SK-N-SH treated with all-trans-retinoic acid at 6 μM for 48 hours (cell line): ENCODE measurements at regions not wholly inside any gene's neighbourhood (a gene's known extent, or its start where the extent isn't known, plus 50 kb on each side); places are given as distances from the start of the nearest gene placed in this dataset.

Experiments used
- ATAC-seq: fragments of 200-7000 bp; cut with Tn5 transposase; 3 replicates; pipeline ENCODE4 v1.9.1; 2020; ENCODE audit warnings: mild to moderate bottlenecking, moderate library complexity
- ARNTL ChIP-seq: fragments of 450-650 bp; formaldehyde crosslinking; IDR thresholded peaks from 2 replicates; pipeline ENCODE4 v1.5.0; 2020; ENCODE audit warnings: low read depth, mild to moderate bottlenecking, moderate library complexity, borderline replicate concordance
- BACH2 ChIP-seq: fragments of 250-450 bp; sonication (Bioruptor Pico); IDR thresholded peaks from 2 replicates; pipeline ENCODE4 v1.9.0; 2021; ENCODE audit warnings: mild to moderate bottlenecking, borderline replicate concordance
- CREB5 ChIP-seq: fragments of 250-450 bp; sonication (Bioruptor Pico); IDR thresholded peaks from 2 replicates; pipeline ENCODE4 v1.5.1; 2020; ENCODE audit warnings: low read depth, mild to moderate bottlenecking, moderate library complexity
- CSDC2 ChIP-seq: fragments of 250-450 bp; sonication (Bioruptor Pico); IDR thresholded peaks from 2 replicates; pipeline ENCODE4 v1.5.0; 2020; ENCODE audit warnings: mild to moderate bottlenecking, moderate library complexity
- CSRNP3 ChIP-seq: fragments of 250-450 bp; sonication (Bioruptor Pico); IDR thresholded peaks from 2 replicates; pipeline ENCODE4 v1.5.1; 2021; ENCODE audit warnings: mild to moderate bottlenecking, moderate library complexity
- ESRRG ChIP-seq: fragments of 250-450 bp; sonication (Bioruptor Pico); IDR thresholded peaks from 2 replicates; pipeline ENCODE4 v1.6.1; 2021; ENCODE audit warnings: mild to moderate bottlenecking
- GLIS3 ChIP-seq: fragments of 250-450 bp; sonication (Bioruptor Pico); IDR thresholded peaks from 2 replicates; pipeline ENCODE4 v1.5.0; 2020; ENCODE audit warnings: mild to moderate bottlenecking, moderate library complexity
- ISL1 ChIP-seq: fragments of 250-450 bp; sonication (Bioruptor Pico); IDR thresholded peaks from 2 replicates; pipeline ENCODE4 v2.1.2; 2022; ENCODE audit warnings: mild to moderate bottlenecking, moderate library complexity
- OSR1 ChIP-seq: fragments of 250-450 bp; sonication (Bioruptor Pico); IDR thresholded peaks from 2 replicates; pipeline ENCODE4 v1.8.0; 2022; ENCODE audit warnings: moderate library complexity, mild to moderate bottlenecking, inconsistent platforms
- PATZ1 ChIP-seq: fragments of 250-450 bp; sonication (Bioruptor Pico); IDR thresholded peaks from 2 replicates; pipeline ENCODE4 v1.8.0; 2020; ENCODE audit warnings: mild to moderate bottlenecking, moderate library complexity, borderline replicate concordance
- POU6F1 ChIP-seq: fragments of 250-450 bp; sonication (Bioruptor Pico); IDR thresholded peaks from 2 replicates; pipeline ENCODE4 v1.8.0; 2021; ENCODE audit warnings: low read depth, mild to moderate bottlenecking, moderate library complexity, borderline replicate concordance
- SNAI2 ChIP-seq: fragments of 250-450 bp; sonication (Bioruptor Pico); IDR thresholded peaks from 2 replicates; pipeline ENCODE4 v1.5.0; 2020; ENCODE audit warnings: mild to moderate bottlenecking, moderate library complexity
- TCF4 ChIP-seq: fragments of 250-450 bp; sonication (Bioruptor Pico); IDR thresholded peaks from 2 replicates; pipeline ENCODE4 v1.8.0; 2021; ENCODE audit warnings: mild to moderate bottlenecking, moderate library complexity, borderline replicate concordance
- TOX ChIP-seq: fragments of 250-450 bp; sonication (Bioruptor Pico); IDR thresholded peaks from 2 replicates; pipeline ENCODE4 v1.8.0; 2021; ENCODE audit warnings: mild to moderate bottlenecking, moderate library complexity, borderline replicate concordance
- TSHZ2 ChIP-seq: fragments of 250-450 bp; sonication (Bioruptor Pico); IDR thresholded peaks from 2 replicates; pipeline ENCODE4 v1.5.0; 2020; ENCODE audit warnings: mild to moderate bottlenecking, moderate library complexity
- ZC3H10 ChIP-seq: fragments of 250-450 bp; sonication (Bioruptor Pico); IDR thresholded peaks from 2 replicates; pipeline ENCODE4 v1.5.1; 2021; ENCODE audit warnings: mild to moderate bottlenecking, moderate library complexity
- ZFP3 ChIP-seq: fragments of 250-450 bp; sonication (Bioruptor Pico); IDR thresholded peaks from 2 replicates; pipeline ENCODE4 v1.5.0; 2020; ENCODE audit warnings: mild to moderate bottlenecking, moderate library complexity
- ZFP30 ChIP-seq: fragments of 450-650 bp; formaldehyde crosslinking; IDR thresholded peaks from 2 replicates; pipeline ENCODE4 v1.5.0; 2022; ENCODE audit warnings: mild to moderate bottlenecking, moderate library complexity
- ZNF565 ChIP-seq: fragments of 450-650 bp; formaldehyde crosslinking; conservative IDR thresholded peaks from 2 replicates; pipeline ENCODE4 v1.5.0; 2020; ENCODE audit warnings: low read depth, mild to moderate bottlenecking, moderate library complexity
- ZNF70 ChIP-seq: fragments of 450-650 bp; formaldehyde crosslinking; IDR thresholded peaks from 2 replicates; pipeline ENCODE4 v1.5.0; 2020; ENCODE audit warnings: mild to moderate bottlenecking, moderate library complexity
- ZNF8 ChIP-seq: fragments of 450-650 bp; formaldehyde crosslinking; IDR thresholded peaks from 2 replicates; pipeline ENCODE4 v1.5.0; 2020; ENCODE audit warnings: mild to moderate bottlenecking, moderate library complexity

GRCh38 chrX:118272242-118272641 lies 73.7 kb upstream of the WDR44 start:
- no peak for TF ChIP-seq ZFP3 (CRISPR knock-in tag)
- no peak for TF ChIP-seq ZNF70 (CRISPR knock-in tag)
- TF ChIP-seq TSHZ2 (CRISPR knock-in tag) = no peak
- no peak for TF ChIP-seq CSDC2 (CRISPR knock-in tag)
- TF ChIP-seq TOX (CRISPR knock-in tag) = no peak
- TF ChIP-seq ISL1 (CRISPR knock-in tag) = no peak
- TF ChIP-seq ARNTL = no peak
- TF ChIP-seq TCF4 = no peak
- no peak for TF ChIP-seq GLIS3
- no peak for TF ChIP-seq ZC3H10 (CRISPR knock-in tag)
- TF ChIP-seq POU6F1 (CRISPR knock-in tag) = no peak
- TF ChIP-seq OSR1 (CRISPR knock-in tag) = no peak
- no peak for TF ChIP-seq BACH2 (CRISPR knock-in tag)
- no peak for TF ChIP-seq ZNF8 (CRISPR knock-in tag)
- no peak for TF ChIP-seq ESRRG (CRISPR knock-in tag)
- no peak for TF ChIP-seq CSRNP3 (CRISPR knock-in tag)
- no peak for TF ChIP-seq ZFP30
- TF ChIP-seq PATZ1 (CRISPR knock-in tag) = no peak
- TF ChIP-seq ZNF565 = no peak
- no peak for TF ChIP-seq CREB5 (CRISPR knock-in tag)
- TF ChIP-seq, all 23 proteins: peak for 0
- ATAC-seq = peak; percentile 82

GRCh38 chrX:118286066-118286762 lies 59.7 kb upstream of the WDR44 start:
- TF ChIP-seq GLIS3 (no peak), PATZ1 (CRISPR knock-in tag) (no peak), POU6F1 (CRISPR knock-in tag) (no peak), SNAI2 (CRISPR knock-in tag) (no peak), ISL1 (CRISPR knock-in tag) (no peak), ARNTL (no peak), OSR1 (CRISPR knock-in tag) (no peak), CSRNP3 (CRISPR knock-in tag) (no peak), ZNF8 (CRISPR knock-in tag) (no peak), ZFP30 (no peak), CREB5 (CRISPR knock-in tag) (no peak), TOX (CRISPR knock-in tag) (no peak)
- ATAC-seq = no peak
